GM12878 (cell line): ENCODE measurements at regions not wholly inside any gene's neighbourhood (a gene's known extent, or its start where the extent isn't known, plus 50 kb on each side); places are given as distances from the start of the nearest gene placed in this dataset.

Experiments used
- ATAC-seq: fragments of 200-7000 bp; cut with Tn5 transposase; 3 replicates; pipeline ENCODE4 v1.9.1; 2020; ENCODE audit warnings: mild to moderate bottlenecking, moderate library complexity
- BruUV-seq: library from RNA; stranded (reverse); fragments of 400-500 nt; replicated peaks from 2 replicates; lab custom pipeline; 2021; lab: Mats Ljungman, UMichigan
- CTCF ChIA-PET: fragments of 300-600 bp; sonication (Branson Sonifier 250); formaldehyde crosslinking; extraction: SDS; loops from one replicate; lab custom pipeline; 2021; ENCODE audit warnings: inconsistent platforms; lab: Yijun Ruan, JAX
- POLR2A ChIA-PET: fragments of 350-600 bp; formaldehyde crosslinking; extraction: SDS; loops from one replicate; lab custom pipeline; 2021; ENCODE audit warnings: inconsistent platforms; lab: Charles Lee
- RAD21 ChIA-PET: fragments of 300-600 bp; sonication (Branson Sonifier 250); formaldehyde crosslinking; loops from one replicate; lab custom pipeline; 2023; ENCODE audit warnings: antibody characterized with exemption; ENCODE audit not compliant: unreplicated experiment; lab: Charles Lee
- SMC1A ChIA-PET: fragments of 300-600 bp; sonication (Branson Sonifier 250); formaldehyde crosslinking; loops from one replicate; lab custom pipeline; 2023; ENCODE audit not compliant: unreplicated experiment, uncharacterized antibody; lab: Charles Lee
- DNase-seq: peaks from one replicate; pipeline ENCODE4 v3.0.0-alpha.2; 2011; ENCODE audit warnings: low read depth, low spot score
- FAIRE-seq: peaks from 3 replicates; lab custom pipeline; 2011; peaks lifted over from hg19 to GRCh38; lab: Jason Lieb, UNC
- H2AFZ ChIP-seq: 2 replicates; pipeline ENCODE4 v1.6.0; 2011; ENCODE audit warnings: low read depth, low read length, control low read depth; ENCODE audit not compliant: control insufficient read depth
- H3K27ac ChIP-seq: 2 replicates; pipeline ENCODE4 v1.5.1; 2011; ENCODE audit warnings: control low read depth; ENCODE audit not compliant: control insufficient read depth, insufficient read depth
- H3K27me3 ChIP-seq, 2 experiments: replicated peaks in 1 of 2; 2 replicates each; pipeline versions ENCODE4 v1.6.0 to v1.6.1; 2011; ENCODE audit warnings: low read length in 1 of 2; ENCODE audit not compliant: control insufficient read depth in 2 of 2, insufficient read depth in 2 of 2
- H3K36me3 ChIP-seq, 2 experiments: 2 replicates each; pipeline ENCODE4 v1.5.1; 2011; ENCODE audit warnings: low read length in 1 of 2; ENCODE audit not compliant: control insufficient read depth in 2 of 2, insufficient read depth in 2 of 2
- H3K4me1 ChIP-seq: 2 replicates; pipeline ENCODE4 v1.6.1; 2011; ENCODE audit warnings: mild to moderate bottlenecking, low read length, moderate library complexity, mixed read lengths; ENCODE audit not compliant: control insufficient read depth, insufficient read depth
- H3K4me2 ChIP-seq: 2 replicates; pipeline ENCODE4 v1.6.0; 2011; ENCODE audit warnings: control low read depth; ENCODE audit not compliant: control insufficient read depth, insufficient read depth
- H3K4me3 ChIP-seq: fragments of 200-600 bp; sonication (generic); 2 replicates; pipeline ENCODE4 v1.5.1; 2016
- H3K79me2 ChIP-seq: 2 replicates; pipeline ENCODE4 v1.6.0; 2011; ENCODE audit warnings: low read length; ENCODE audit not compliant: control insufficient read depth, insufficient read depth
- H3K9ac ChIP-seq: 2 replicates; pipeline ENCODE4 v1.8.0; 2011; ENCODE audit warnings: low read length, control low read depth, mixed read lengths; ENCODE audit not compliant: control insufficient read depth, insufficient read depth
- H3K9me3 ChIP-seq: replicated peaks from 3 replicates; pipeline ENCODE4 v1.5.1; 2011; ENCODE audit warnings: mild to moderate bottlenecking, low read length; ENCODE audit not compliant: control insufficient read depth, insufficient read depth
- H4K20me1 ChIP-seq: 2 replicates; pipeline ENCODE4 v1.6.0; 2011; ENCODE audit not compliant: control insufficient read depth, insufficient read depth
- BACH1 ChIP-seq: fragments of 450-650 bp; IDR thresholded peaks from 2 replicates; pipeline ENCODE4 v1.6.1; 2017; ENCODE audit warnings: mild to moderate bottlenecking, borderline replicate concordance
- CBX5 ChIP-seq: sonication (generic); IDR thresholded peaks from 2 replicates; pipeline ENCODE4 v1.6.1; 2016; ENCODE audit warnings: low read depth, moderate library complexity, mild to moderate bottlenecking, inconsistent platforms
- FOXK2 ChIP-seq: fragments of 450-650 bp; IDR thresholded peaks from 2 replicates; pipeline ENCODE4 v1.6.1; 2017; ENCODE audit warnings: mild to moderate bottlenecking, moderate library complexity
- JUND ChIP-seq: IDR thresholded peaks from 2 replicates; pipeline ENCODE4 v1.6.1; 2012; ENCODE audit warnings: low read depth, mild to moderate bottlenecking, low read length, improper control_type of control experiment, moderate library complexity
- MXI1 ChIP-seq: fragments of 150-350 bp; IDR thresholded peaks from 2 replicates; pipeline ENCODE4 v1.6.1; 2011; ENCODE audit warnings: low read depth, mild to moderate bottlenecking, inconsistent platforms, low read length, improper control_type of control experiment
- MYB ChIP-seq: fragments of 150-350 bp; IDR thresholded peaks from 2 replicates; pipeline ENCODE4 v1.6.1; 2014; ENCODE audit warnings: mild to moderate bottlenecking, low read depth, low read length, borderline replicate concordance
- NR2F1 ChIP-seq: fragments of 450-650 bp; conservative IDR thresholded peaks from 2 replicates; pipeline ENCODE4 v1.6.1; 2017; ENCODE audit warnings: mild to moderate bottlenecking
- POU2F2 ChIP-seq: IDR thresholded peaks from 3 replicates; pipeline ENCODE4 v1.6.1; 2011; ENCODE audit warnings: low read depth, mild to moderate bottlenecking, low read length, borderline replicate concordance
- RELA ChIP-seq: fragments of 450-650 bp; IDR thresholded peaks from 2 replicates; pipeline ENCODE4 v1.8.0; 2014; ENCODE audit warnings: borderline replicate concordance; ENCODE audit not compliant: partially characterized antibody
- SIN3A ChIP-seq: IDR thresholded peaks from 2 replicates; pipeline ENCODE4 v1.6.1; 2012; ENCODE audit warnings: low read depth, low read length, improper control_type of control experiment
- SREBF1 ChIP-seq: IDR thresholded peaks from 2 replicates; pipeline ENCODE4 v1.6.1; 2012; ENCODE audit warnings: mild to moderate bottlenecking, low read length
- SUZ12 ChIP-seq: fragments of 200-600 bp; sonication (generic); IDR thresholded peaks from one replicate; pipeline ENCODE4 v1.6.1; 2018; ENCODE audit warnings: antibody characterized with exemption, mild to moderate bottlenecking; ENCODE audit not compliant: unreplicated experiment
- ZNF622 ChIP-seq: fragments of 450-650 bp; IDR thresholded peaks from 2 replicates; pipeline ENCODE4 v1.6.1; 2017; ENCODE audit warnings: mild to moderate bottlenecking, inconsistent platforms
- WGBS: methylation state at CpG from one replicate; pipeline ENCODE4 v1.1.6; 2016; ENCODE audit warnings: low lambda C conversion rate; ENCODE audit not compliant: insufficient replicate concordance, insufficient coverage; ENCODE audit errors: missing lambda C conversion rate; 5-methylcytosine and 5-hydroxymethylcytosine counted together
- in situ Hi-C: fragments of 300-500 bp; cut with MboI; formaldehyde crosslinking; loops from 9 replicates; pipeline ENCODE4 v1.14.3; 2018; ENCODE audit warnings: mixed read lengths
- intact Hi-C: fragments of 100-400 bp; cut with micrococcal nuclease; formaldehyde crosslinking; loops from one replicate; pipeline ENCODE4 v1.14.2; 2022; ENCODE audit not compliant: unreplicated experiment

GRCh38 chr1:4108758-4109627 is 208.9 kb upstream of the C1orf174 start (continued):
- TF ChIP-seq FOXK2: no peak
- no peak for TF ChIP-seq MYB
- no peak for TF ChIP-seq RELA
- no peak for TF ChIP-seq CBX5
- TF ChIP-seq POU2F2: no peak
- TF ChIP-seq SIN3A: no peak
- no peak for TF ChIP-seq BACH1

GRCh38 chr1:4109628-4109940 is 209.5 kb upstream of the C1orf174 start:
- no TSS peak for BruUV-seq
- ChIA-PET SMC1A (no interaction called here), CTCF (no interaction called here), RAD21 (no interaction called here), POLR2A (interaction anchor here (0.7 kb wide), 1 partner anchor 238 kb away, joined by 3 read pairs; no protein-coding TSS in a partner anchor)
- Histone ChIP-seq H3K4me1 (no peaks in the 10 kb centered on the region), H3K27me3 (no peaks in the 10 kb centered on the region), H3K9me3 (no peaks in the 10 kb centered on the region), H3K4me3 (no peak overlapping the region), H2AFZ (no peak overlapping the region), H3K36me3 (no peaks in the 10 kb centered on the region), H3K4me2 (no peak overlapping the region), H3K79me2 (no peaks in the 10 kb centered on the region), H4K20me1 (no peaks in the 10 kb centered on the region), H3K9ac (no peak overlapping the region), H3K27ac (no peak overlapping the region)
- WGBS: 30% methylated on average over 10 of the region's 10 CpGs
- no peak for TF ChIP-seq SUZ12
- no peak for TF ChIP-seq SREBF1
- TF ChIP-seq NR2F1: no peak
- no peak for TF ChIP-seq JUND
- no peak for TF ChIP-seq ZNF622
- no peak for TF ChIP-seq MXI1
- FAIRE-seq (no peak), ATAC-seq (no peak), DNase-seq (no peak)
- intact Hi-C loops: no loop called here
- in situ Hi-C loops: no loop called here
